MCF 10A (cell line): ENCODE measurements at regions not wholly inside any gene's neighbourhood (a gene's known extent, or its start where the extent isn't known, plus 50 kb on each side); places are given as distances from the start of the nearest gene placed in this dataset.
"Not testable (repeated sequence)": the region's sequence is repeated elsewhere in the genome, so short reads cannot be mapped to it uniquely, and the experiment has no call there.

Experiments
- BruUV-seq: library from RNA; stranded (reverse); fragments of 400-500 nt; replicated peaks from 2 replicates; lab custom pipeline; 2021; lab: Mats Ljungman, UMichigan
- CTCF ChIA-PET: fragments of 300-600 bp; sonication (Branson Sonifier 250); formaldehyde crosslinking; extraction: SDS; loops from one replicate; lab custom pipeline; 2021; ENCODE audit warnings: antibody characterized with exemption, inconsistent platforms; lab: Yijun Ruan, JAX
- POLR2A ChIA-PET: fragments of 300-600, 350-650 bp; sonication (Branson Sonifier 250); formaldehyde crosslinking; extraction: SDS; loops from one replicate; lab custom pipeline; 2020; ENCODE audit warnings: antibody characterized with exemption, inconsistent platforms; lab: Yijun Ruan, JAX
- DNase-seq: peaks from one replicate; pipeline ENCODE4 v3.0.0-alpha.2; 2018; ENCODE audit not compliant: unreplicated experiment
- H3K27ac Mint-ChIP-seq: one replicate; pipeline ENCODE4 v1.8.0; 2022; ENCODE audit warnings: mild to moderate bottlenecking, low read depth, mixed read lengths; ENCODE audit not compliant: unreplicated experiment
- H3K27me3 Mint-ChIP-seq: one replicate; pipeline ENCODE4 v1.8.0; 2022; ENCODE audit warnings: mixed read lengths; ENCODE audit not compliant: insufficient read depth, unreplicated experiment
- H3K36me3 Mint-ChIP-seq: one replicate; pipeline ENCODE4 v1.8.0; 2022; ENCODE audit warnings: mild to moderate bottlenecking, moderate library complexity, mixed read lengths; ENCODE audit not compliant: insufficient read depth, unreplicated experiment
- H3K4me1 Mint-ChIP-seq: one replicate; pipeline ENCODE4 v1.8.0; 2022; ENCODE audit warnings: mixed read lengths; ENCODE audit not compliant: insufficient read depth, unreplicated experiment
- H3K4me3 Mint-ChIP-seq: one replicate; pipeline ENCODE4 v1.8.0; 2022; ENCODE audit warnings: mild to moderate bottlenecking, moderate library complexity, mixed read lengths; ENCODE audit not compliant: unreplicated experiment
- H3K9me3 Mint-ChIP-seq: one replicate; pipeline ENCODE4 v1.8.0; 2022; ENCODE audit warnings: mixed read lengths; ENCODE audit not compliant: unreplicated experiment
- intact Hi-C: fragments of 100-400 bp; cut with micrococcal nuclease; formaldehyde crosslinking; loops from 2 replicates; pipeline ENCODE4 v1.14.1; 2022
- TF ChIP-seq, protein P1 (sequence below): fragments of 200-600 bp; IDR thresholded peaks from one replicate; pipeline ENCODE4 v1.8.0; 2022; ENCODE audit warnings: antibody characterized with exemption, mild to moderate bottlenecking; ENCODE audit not compliant: unreplicated experiment

DNA sequence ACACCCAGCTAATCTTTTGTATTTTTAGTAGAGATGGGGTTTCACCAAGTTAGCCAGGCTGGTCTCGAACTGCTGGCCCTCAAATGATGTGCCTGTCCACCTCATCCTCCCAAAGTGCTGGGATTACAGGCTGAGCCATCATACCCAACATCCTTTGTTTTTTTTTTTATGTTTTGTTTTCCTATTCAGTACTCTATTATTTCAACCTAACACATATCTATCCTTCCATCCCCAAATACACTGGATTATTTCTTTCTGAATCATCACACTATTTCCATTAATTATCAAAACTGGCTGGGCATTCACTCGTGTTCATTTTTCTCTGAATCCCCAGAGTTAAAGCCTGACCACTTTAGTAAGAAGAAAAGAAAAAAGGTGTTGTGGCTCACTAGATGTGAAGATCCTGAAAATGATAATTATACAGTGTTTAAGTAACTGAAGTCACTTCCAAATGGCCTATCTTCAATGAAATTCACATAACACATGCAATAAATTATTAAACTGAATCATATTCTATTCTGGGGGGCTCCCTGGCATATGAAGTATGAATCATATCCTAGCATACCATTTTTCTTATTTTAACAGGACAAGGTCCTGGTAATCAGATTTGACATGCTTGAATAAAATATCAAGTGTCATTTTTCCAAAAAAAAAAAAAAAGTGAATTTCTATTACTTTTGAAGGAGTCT lies 1754.2 kb downstream of the BRINP3 start:
- Mint-ChIP-seq H3K27me3 (no peaks in the 10 kb centered on the region), H3K36me3 (no peaks in the 10 kb centered on the region), H3K4me3 (no peak overlapping the region), H3K9me3 (no peaks in the 10 kb centered on the region), H3K27ac (no peak overlapping the region), H3K4me1 (no peaks in the 10 kb centered on the region)
- BruUV-seq: no TSS peak
- intact Hi-C loops: no loop called here
- POLR2A ChIA-PET: no interaction called here
- CTCF ChIA-PET: no interaction called here
- TF ChIP-seq, protein P1, sequence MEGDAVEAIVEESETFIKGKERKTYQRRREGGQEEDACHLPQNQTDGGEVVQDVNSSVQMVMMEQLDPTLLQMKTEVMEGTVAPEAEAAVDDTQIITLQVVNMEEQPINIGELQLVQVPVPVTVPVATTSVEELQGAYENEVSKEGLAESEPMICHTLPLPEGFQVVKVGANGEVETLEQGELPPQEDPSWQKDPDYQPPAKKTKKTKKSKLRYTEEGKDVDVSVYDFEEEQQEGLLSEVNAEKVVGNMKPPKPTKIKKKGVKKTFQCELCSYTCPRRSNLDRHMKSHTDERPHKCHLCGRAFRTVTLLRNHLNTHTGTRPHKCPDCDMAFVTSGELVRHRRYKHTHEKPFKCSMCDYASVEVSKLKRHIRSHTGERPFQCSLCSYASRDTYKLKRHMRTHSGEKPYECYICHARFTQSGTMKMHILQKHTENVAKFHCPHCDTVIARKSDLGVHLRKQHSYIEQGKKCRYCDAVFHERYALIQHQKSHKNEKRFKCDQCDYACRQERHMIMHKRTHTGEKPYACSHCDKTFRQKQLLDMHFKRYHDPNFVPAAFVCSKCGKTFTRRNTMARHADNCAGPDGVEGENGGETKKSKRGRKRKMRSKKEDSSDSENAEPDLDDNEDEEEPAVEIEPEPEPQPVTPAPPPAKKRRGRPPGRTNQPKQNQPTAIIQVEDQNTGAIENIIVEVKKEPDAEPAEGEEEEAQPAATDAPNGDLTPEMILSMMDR: no peak
- no peak for DNase-seq

DNA sequence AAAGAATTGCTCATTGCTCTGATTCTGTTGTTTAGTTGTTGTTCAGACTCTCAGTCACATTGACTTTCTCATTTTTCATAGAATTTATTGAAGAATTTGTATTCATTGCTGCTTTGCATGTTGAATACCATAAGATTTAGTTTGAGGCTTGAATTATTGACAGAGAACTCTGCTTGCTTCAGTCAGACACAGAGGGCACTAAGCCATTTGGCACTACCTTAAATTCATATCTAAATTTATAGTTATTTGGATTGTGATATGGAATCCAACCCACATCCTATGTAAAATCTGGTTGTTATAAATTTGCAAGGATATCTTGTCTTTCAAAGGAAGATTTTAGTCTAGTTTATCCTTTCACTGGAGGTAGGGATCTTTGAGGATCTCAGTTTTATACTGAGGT lies 1748.6 kb downstream of the BRINP3 start:
- H3K4me1 Mint-ChIP-seq: no peaks in the 10 kb centered on the region
- CTCF ChIA-PET: interaction anchor here (0.5 kb wide), 1 partner anchor 1497 kb away, joined by 3 read pairs; no protein-coding TSS in a partner anchor
- no peak for DNase-seq
- POLR2A ChIA-PET: interaction anchor here (0.7 kb wide), 1 partner anchor 1207 kb away, joined by 3 read pairs; no protein-coding TSS in a partner anchor
- TF ChIP-seq, protein P1: no peak
- intact Hi-C loops: no loop called here
- no peaks in the 10 kb centered on the region for H3K36me3 Mint-ChIP-seq
- H3K9me3 Mint-ChIP-seq: no peaks in the 10 kb centered on the region
- no peaks in the 10 kb centered on the region for H3K27me3 Mint-ChIP-seq
- no TSS peak for BruUV-seq
- no peak overlapping the region for H3K4me3 Mint-ChIP-seq
- H3K27ac Mint-ChIP-seq: no peak overlapping the region

DNA sequence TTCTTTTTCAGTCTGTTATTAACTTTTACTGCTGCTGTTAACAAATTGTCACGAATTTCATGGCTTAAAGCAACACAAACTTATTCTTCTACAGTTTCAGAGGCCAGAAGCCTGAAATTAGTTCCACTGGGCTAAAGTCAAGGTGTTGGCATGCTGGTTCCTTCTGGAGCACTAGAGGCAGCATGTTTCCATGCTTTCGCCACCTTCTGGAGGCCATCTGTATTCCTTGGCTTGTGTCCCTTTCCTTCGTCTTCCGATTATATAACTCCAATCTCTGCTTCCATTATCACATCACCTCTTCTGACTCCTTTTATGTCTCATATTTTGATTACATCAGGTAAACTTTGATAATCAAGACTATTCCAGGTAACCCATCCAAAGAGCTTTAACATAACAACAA lies 1742.1 kb downstream of the BRINP3 start:
- Mint-ChIP-seq H3K4me1 (no peaks in the 10 kb centered on the region), H3K4me3 (no peak overlapping the region), H3K27me3 (no peaks in the 10 kb centered on the region), H3K9me3 (peaks cover 6% of the 10 kb centered on the region), H3K36me3 (no peaks in the 10 kb centered on the region), H3K27ac (no peak overlapping the region)
- DNase-seq: no peak
- POLR2A ChIA-PET: no interaction called here
- TF ChIP-seq, protein P1: no peak
- BruUV-seq: no TSS peak
- intact Hi-C loops: no loop called here
- CTCF ChIA-PET: no interaction called here

DNA sequence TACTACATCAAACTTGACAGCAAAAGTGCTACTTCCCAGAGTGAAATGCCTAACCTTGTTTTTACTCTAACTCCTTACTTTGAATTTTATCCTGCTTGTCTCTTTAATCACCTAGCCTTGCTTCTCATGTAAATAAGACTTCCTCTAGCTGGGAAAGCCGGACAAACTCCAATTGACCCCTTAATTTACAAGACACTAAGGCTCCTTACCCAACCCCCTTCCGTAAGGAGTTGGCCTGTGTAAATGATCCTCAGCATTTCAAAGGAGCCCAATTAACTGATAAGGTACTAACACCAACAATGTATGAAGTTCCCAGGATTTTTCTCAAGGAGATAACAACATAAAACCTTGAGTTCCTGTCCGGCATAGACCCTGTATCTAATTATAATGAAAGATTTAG lies 1728.4 kb downstream of the BRINP3 start:
- H3K4me3 Mint-ChIP-seq, DNase-seq, H3K9me3 Mint-ChIP-seq, H3K27ac Mint-ChIP-seq, BruUV-seq, H3K36me3 Mint-ChIP-seq, H3K4me1 Mint-ChIP-seq, POLR2A ChIA-PET, H3K27me3 Mint-ChIP-seq, intact Hi-C loops: not testable (repeated sequence)
- CTCF ChIA-PET: interaction anchor here (0.8 kb wide), 1 partner anchor 1968 kb away, joined by 3 read pairs; no protein-coding TSS in a partner anchor

DNA sequence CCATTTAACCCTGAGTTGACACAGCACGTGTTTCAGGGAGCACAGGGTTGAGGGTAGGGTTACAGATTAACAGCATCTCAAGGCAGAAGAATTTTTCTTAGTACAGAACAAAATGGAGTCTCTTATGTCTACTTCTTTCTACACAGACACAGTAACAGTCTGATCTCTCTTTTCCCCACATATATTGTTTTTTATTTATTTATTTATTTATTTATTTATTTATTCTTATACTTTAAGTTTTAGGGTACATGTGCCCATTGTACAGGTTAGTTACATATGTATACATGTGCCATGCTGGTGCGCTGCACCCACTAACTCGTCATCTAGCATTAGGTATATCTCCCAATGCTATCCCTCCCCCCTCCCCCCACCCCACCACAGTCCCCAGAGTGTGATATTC lies 1725.6 kb downstream of the BRINP3 start:
- H3K4me3 Mint-ChIP-seq, H3K9me3 Mint-ChIP-seq, POLR2A ChIA-PET, H3K4me1 Mint-ChIP-seq, H3K27me3 Mint-ChIP-seq, BruUV-seq, H3K36me3 Mint-ChIP-seq, intact Hi-C loops, H3K27ac Mint-ChIP-seq, CTCF ChIA-PET, DNase-seq: not testable (repeated sequence)

DNA sequence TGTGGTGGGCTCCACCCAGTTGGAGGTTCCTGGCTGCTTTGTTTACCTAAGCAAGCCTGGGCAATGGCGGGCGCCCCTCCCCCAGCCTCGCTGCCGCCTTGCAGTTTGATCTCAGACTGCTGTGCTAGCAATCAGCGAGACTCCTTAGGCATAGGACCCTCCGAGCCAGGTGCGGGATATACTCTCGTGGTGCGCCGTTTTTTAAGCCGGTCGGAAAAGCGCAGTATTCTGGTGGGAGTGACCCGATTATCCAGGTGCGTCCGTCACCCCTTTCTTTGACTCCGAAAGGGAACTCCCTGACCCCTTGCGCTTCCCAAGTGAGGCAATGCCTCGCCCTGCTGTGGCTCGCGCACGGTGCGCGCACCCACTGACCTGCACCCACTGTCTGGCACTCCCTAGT lies 1719.9 kb downstream of the BRINP3 start:
- POLR2A ChIA-PET, H3K4me1 Mint-ChIP-seq, H3K27me3 Mint-ChIP-seq, H3K27ac Mint-ChIP-seq, H3K36me3 Mint-ChIP-seq, BruUV-seq, H3K4me3 Mint-ChIP-seq, CTCF ChIA-PET, intact Hi-C loops, DNase-seq, H3K9me3 Mint-ChIP-seq: not testable (repeated sequence)
